Right atrium auricular region (tissue), 2 donors: ENCODE measurements at regions not wholly inside any gene's neighbourhood (a gene's known extent, or its start where the extent isn't known, plus 50 kb on each side); places are given as distances from the start of the nearest gene placed in this dataset.
"Not testable (repeated sequence)": the region's sequence is repeated elsewhere in the genome, so short reads cannot be mapped to it uniquely, and the experiment has no call there.

Source experiments
- DNase-seq: peaks from one replicate; pipeline ENCODE4 v3.0.0-alpha.2; 2019; ENCODE audit warnings: low spot score
- H3K27ac ChIP-seq, 2 donors: fragments of 200-600 bp; sonication (generic); 1 replicate in 1 of 2; 2 replicates in 1 of 2; pipeline ENCODE4 v1.5.1; 2016 to 2019
- H3K27me3 ChIP-seq, 2 donors: fragments of 200-600 bp; sonication (generic); one replicate each; pipeline versions ENCODE4 v1.5.1 to v1.6.0; 2017 to 2019
- H3K36me3 ChIP-seq: fragments of 200-600 bp; sonication (generic); one replicate; pipeline ENCODE4 v1.5.1; 2016
- H3K4me1 ChIP-seq, 2 donors: fragments of 200-600 bp; sonication (generic); one replicate each; pipeline versions ENCODE4 v1.5.1 to v1.6.0; 2017 to 2019
- H3K4me3 ChIP-seq, 2 donors: fragments of 200-600 bp; sonication (generic); 1 replicate in 1 of 2; 2 replicates in 1 of 2; pipeline ENCODE4 v1.5.1; 2017 to 2019; ENCODE audit warnings: mild to moderate bottlenecking in 1 of 2, moderate library complexity in 1 of 2
- H3K9me3 ChIP-seq, 2 donors: fragments of 200-600 bp; sonication (generic); one replicate each; pipeline ENCODE4 v1.5.1; 2019
- TF ChIP-seq, protein P1 (sequence below), 2 donors: fragments of 200-600 bp; sonication (generic); IDR thresholded peaks; one replicate each; pipeline ENCODE4 v1.5.1; 2019; ENCODE audit warnings: antibody characterized with exemption in 2 of 2

DNA sequence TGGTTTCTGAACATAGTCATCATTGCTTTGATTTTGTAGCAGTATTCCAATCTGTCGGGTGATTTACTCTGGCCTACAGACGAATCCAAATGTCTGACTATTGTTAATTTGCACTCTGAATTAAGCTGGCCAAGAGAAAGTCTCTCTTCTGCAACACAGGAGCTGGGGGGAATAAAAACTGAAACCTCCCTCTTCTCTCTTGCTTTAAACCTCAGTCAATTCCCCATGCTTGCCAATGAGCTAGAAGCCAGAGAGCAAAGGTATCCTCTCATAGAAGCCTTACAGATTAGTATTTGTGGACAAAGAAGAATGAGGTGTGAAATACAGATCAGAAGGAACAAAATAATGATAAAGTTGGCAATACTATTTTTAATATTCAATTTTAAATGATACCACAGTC is 353.9 kb upstream of the CDH10 start:
- no peaks in the 10 kb centered on the region for H3K27me3 ChIP-seq
- H3K4me1 ChIP-seq = no peaks in the 10 kb centered on the region
- H3K9me3 ChIP-seq = peaks cover 0 to 13% of the 10 kb centered on the region in 2 donors
- TF ChIP-seq, protein P1, sequence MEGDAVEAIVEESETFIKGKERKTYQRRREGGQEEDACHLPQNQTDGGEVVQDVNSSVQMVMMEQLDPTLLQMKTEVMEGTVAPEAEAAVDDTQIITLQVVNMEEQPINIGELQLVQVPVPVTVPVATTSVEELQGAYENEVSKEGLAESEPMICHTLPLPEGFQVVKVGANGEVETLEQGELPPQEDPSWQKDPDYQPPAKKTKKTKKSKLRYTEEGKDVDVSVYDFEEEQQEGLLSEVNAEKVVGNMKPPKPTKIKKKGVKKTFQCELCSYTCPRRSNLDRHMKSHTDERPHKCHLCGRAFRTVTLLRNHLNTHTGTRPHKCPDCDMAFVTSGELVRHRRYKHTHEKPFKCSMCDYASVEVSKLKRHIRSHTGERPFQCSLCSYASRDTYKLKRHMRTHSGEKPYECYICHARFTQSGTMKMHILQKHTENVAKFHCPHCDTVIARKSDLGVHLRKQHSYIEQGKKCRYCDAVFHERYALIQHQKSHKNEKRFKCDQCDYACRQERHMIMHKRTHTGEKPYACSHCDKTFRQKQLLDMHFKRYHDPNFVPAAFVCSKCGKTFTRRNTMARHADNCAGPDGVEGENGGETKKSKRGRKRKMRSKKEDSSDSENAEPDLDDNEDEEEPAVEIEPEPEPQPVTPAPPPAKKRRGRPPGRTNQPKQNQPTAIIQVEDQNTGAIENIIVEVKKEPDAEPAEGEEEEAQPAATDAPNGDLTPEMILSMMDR (IDR thresholded peaks at IDR 0.05) = no peak
- no peak for DNase-seq
- H3K27ac ChIP-seq = no peak overlapping the region
- H3K36me3 ChIP-seq = no peaks in the 10 kb centered on the region
- H3K4me3 ChIP-seq = no peak overlapping the region

DNA sequence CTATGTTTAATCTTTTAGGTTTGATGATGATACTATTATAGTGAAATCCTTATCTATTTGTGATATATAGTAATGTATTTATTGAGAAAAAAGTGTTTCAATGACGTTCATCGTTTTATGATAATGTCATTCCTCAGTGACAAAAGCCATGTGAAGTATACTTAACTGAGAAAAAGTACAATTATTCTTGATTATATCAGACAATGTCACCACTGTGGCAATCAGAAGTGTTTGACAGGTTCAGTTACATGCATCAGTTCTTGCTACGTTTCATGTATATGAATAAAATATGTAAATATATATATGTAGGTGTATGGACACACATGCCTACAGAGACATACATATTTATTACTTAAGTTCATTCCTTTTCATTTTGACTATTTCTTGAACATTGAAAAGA is 341.5 kb upstream of the CDH10 start:
- DNase-seq = no peak
- Histone ChIP-seq H3K4me1 (no peaks in the 10 kb centered on the region), H3K27me3 (no peaks in the 10 kb centered on the region), H3K4me3 (no peak overlapping the region), H3K27ac (no peak overlapping the region), H3K36me3 (no peaks in the 10 kb centered on the region), H3K9me3 (no peaks in the 10 kb centered on the region)
- TF ChIP-seq, protein P1 (IDR thresholded peaks at IDR 0.05) = no peak

DNA sequence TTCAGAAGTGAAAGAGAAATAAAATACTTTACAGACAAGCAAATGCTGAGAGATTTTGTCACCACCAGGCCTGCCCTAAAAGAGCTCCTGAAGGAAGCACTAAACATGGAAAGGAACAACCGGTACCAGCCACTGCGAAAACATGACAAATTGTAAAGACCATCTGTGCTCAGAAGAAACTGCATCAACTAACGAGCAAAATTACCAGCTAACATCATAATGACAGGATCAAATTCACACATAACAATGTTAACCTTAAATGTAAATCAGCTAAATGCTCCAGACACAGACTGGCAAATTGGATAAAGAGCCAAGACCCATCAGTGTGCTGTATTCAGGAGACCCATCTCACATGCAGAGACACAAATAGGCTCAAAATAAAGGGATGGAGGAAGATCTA is 333.8 kb upstream of the CDH10 start:
- not testable (repeated sequence) for H3K27me3 ChIP-seq, H3K4me3 ChIP-seq, H3K9me3 ChIP-seq, H3K36me3 ChIP-seq, DNase-seq, H3K4me1 ChIP-seq, H3K27ac ChIP-seq

DNA sequence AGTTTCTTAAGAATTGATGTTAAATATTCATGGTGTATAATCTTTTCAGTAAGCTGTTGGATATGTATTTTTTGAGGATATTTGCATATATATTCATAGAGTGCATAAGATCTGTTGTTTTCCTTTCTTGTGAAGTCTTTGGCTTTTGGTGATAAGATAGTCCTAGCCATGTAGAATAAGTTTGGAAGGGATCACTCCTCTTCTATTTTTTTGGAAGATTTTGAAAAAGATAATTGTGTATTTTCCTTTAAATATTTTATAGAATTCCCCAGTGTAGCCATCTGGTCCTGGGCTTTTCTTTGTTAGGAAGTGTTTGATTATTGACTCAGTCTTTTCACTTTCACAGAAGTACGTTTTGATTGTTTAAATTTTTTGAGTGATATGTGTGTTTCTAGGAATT is 318.8 kb upstream of the CDH10 start:
- Histone ChIP-seq H3K27ac (no peak overlapping the region), H3K4me3 (no peak overlapping the region), H3K9me3 (no peaks in the 10 kb centered on the region), H3K27me3 (no peaks in the 10 kb centered on the region), H3K4me1 (no peaks in the 10 kb centered on the region), H3K36me3 (no peaks in the 10 kb centered on the region)
- TF ChIP-seq, protein P1 (IDR thresholded peaks at IDR 0.05) = no peak
- DNase-seq = no peak

DNA sequence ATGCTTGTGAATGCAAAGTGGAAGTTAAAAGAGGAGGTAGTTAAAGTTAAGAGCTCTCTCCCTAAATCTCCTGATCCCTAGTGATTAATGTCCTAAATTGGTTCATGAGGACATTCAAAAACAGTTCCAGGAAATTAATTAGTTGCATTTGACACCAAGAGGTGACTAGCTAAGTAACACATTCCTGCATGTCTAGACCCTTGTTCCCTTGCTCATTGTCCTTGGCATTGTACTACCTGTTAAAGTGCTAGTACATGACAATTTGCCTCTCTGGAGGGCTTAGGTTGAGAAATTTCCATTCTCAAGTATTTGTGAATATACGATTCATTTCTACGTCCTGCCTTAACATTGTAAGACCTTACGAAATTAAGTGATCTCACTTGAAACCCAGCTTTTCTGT is 278.6 kb upstream of the CDH10 start:
- Histone ChIP-seq H3K27me3 (no peaks in the 10 kb centered on the region), H3K27ac (no peak overlapping the region), H3K36me3 (no peaks in the 10 kb centered on the region), H3K9me3 (peaks cover 0 to 3% of the 10 kb centered on the region in 2 donors), H3K4me3 (no peak overlapping the region), H3K4me1 (no peaks in the 10 kb centered on the region)
- DNase-seq = no peak
- TF ChIP-seq, protein P1 (IDR thresholded peaks at IDR 0.05) = no peak

DNA sequence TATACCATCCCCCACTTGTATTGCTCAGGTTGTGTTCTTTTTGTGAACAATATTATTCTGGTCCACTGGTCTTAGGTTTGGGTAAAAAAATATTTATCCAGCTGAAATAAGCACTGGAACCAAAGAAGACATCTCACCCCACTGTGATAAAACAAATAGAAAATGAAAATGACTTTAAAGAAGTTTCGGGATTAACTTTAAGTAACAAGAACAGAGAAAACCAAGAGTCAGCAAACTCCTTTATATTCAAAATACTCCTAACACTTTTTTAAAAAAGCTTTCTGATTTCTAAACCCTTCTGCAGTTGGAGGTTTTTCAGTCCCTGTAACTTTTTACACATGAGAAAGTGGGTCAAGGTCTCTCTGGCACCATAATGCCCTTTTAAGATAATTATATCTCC is 273.9 kb upstream of the CDH10 start:
- H3K4me3 ChIP-seq = no peak overlapping the region
- no peak overlapping the region for H3K27ac ChIP-seq
- DNase-seq = no peak
- H3K27me3 ChIP-seq = no peaks in the 10 kb centered on the region
- H3K36me3 ChIP-seq = no peaks in the 10 kb centered on the region
- H3K4me1 ChIP-seq = no peaks in the 10 kb centered on the region
- peaks cover 0 to 3% of the 10 kb centered on the region in 2 donors for H3K9me3 ChIP-seq
- TF ChIP-seq, protein P1 (IDR thresholded peaks at IDR 0.05) = no peak
